Tibial nerve (tissue), 4 donors: ENCODE measurements at regions not wholly inside any gene's neighbourhood (a gene's known extent, or its start where the extent isn't known, plus 50 kb on each side); places are given as distances from the start of the nearest gene placed in this dataset.

ENCODE experiments used
- DNase-seq, 2 donors: peaks; one replicate each; pipeline ENCODE4 v3.0.0-alpha.2; 2019; ENCODE audit warnings: low spot score in 2 of 2
- H3K27ac ChIP-seq, 4 donors: fragments of 200-600 bp; sonication (generic) in 3 of 4; one replicate each; pipeline ENCODE4 v1.5.1; 2017 to 2019; ENCODE audit warnings: mild to moderate bottlenecking in 1 of 4
- H3K27me3 ChIP-seq, 2 donors: fragments of 200-600 bp; sonication (generic) in 1 of 2; one replicate each; pipeline versions ENCODE4 v1.5.1 to v1.6.0; 2017 to 2019
- H3K36me3 ChIP-seq, 3 donors: fragments of 200-600 bp; sonication (generic); one replicate each; pipeline ENCODE4 v1.5.1; 2018 to 2019
- H3K4me1 ChIP-seq, 4 donors: fragments of 200-600 bp; sonication (generic) in 3 of 4; one replicate each; pipeline ENCODE4 v1.5.1; 2017 to 2019
- H3K4me3 ChIP-seq, 4 donors: fragments of 200-600 bp; sonication (generic) in 3 of 4; one replicate each; pipeline ENCODE4 v1.5.1; 2017 to 2019; ENCODE audit warnings: mild to moderate bottlenecking in 1 of 4, moderate library complexity in 1 of 4
- H3K9me3 ChIP-seq, 4 donors: fragments of 200-600 bp; sonication (generic) in 3 of 4; one replicate each; pipeline ENCODE4 v1.5.1; 2017 to 2019
- EP300 ChIP-seq, 2 donors: sonication (generic); formaldehyde crosslinking; IDR thresholded peaks; one replicate each; pipeline ENCODE4 v1.6.1; 2017; ENCODE audit warnings: antibody characterized with exemption in 2 of 2, mild to moderate bottlenecking in 1 of 2
- POLR2A ChIP-seq, 2 donors: fragments of 450-650 bp; IDR thresholded peaks; one replicate each; pipeline ENCODE4 v1.6.1; 2017; ENCODE audit warnings: antibody characterized with exemption in 2 of 2, mild to moderate bottlenecking in 2 of 2, moderate library complexity in 2 of 2
- WGBS, 2 donors: methylation state at CpG; one replicate each; pipeline ENCODE4 v1.1.5; 2018; 5-methylcytosine and 5-hydroxymethylcytosine counted together
- TF ChIP-seq, protein P1 (sequence below), 5 experiments: fragments of 200-600 bp in 3 of 5; fragments of 450-650 bp in 2 of 5; sonication (generic) in 3 of 5; IDR thresholded peaks; one replicate each; pipeline ENCODE4 v1.5.1; 2016 to 2019; ENCODE audit warnings: antibody characterized with exemption in 5 of 5, mild to moderate bottlenecking in 3 of 5, moderate library complexity in 2 of 5

DNA sequence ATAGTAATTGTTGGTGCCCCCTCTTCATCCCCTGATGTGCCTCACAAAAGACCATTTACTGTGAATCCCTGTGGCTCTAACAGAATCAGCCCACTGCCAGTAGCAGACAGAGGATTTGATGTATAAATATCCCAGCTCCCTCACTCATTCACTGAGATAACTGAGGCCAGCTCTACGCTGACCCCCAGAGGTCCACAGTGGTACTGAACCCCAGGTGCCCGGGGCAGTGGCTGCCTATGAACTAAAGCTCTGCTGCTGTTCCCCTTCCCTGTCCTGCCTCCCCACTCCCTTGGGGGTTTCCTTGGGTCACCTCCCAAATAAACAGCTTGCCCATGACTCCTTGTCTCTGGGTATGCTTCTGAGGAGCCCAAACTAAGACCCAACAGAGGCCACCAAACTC lies 295.8 kb downstream of the FOXL1 start:
- TF ChIP-seq, protein P1, sequence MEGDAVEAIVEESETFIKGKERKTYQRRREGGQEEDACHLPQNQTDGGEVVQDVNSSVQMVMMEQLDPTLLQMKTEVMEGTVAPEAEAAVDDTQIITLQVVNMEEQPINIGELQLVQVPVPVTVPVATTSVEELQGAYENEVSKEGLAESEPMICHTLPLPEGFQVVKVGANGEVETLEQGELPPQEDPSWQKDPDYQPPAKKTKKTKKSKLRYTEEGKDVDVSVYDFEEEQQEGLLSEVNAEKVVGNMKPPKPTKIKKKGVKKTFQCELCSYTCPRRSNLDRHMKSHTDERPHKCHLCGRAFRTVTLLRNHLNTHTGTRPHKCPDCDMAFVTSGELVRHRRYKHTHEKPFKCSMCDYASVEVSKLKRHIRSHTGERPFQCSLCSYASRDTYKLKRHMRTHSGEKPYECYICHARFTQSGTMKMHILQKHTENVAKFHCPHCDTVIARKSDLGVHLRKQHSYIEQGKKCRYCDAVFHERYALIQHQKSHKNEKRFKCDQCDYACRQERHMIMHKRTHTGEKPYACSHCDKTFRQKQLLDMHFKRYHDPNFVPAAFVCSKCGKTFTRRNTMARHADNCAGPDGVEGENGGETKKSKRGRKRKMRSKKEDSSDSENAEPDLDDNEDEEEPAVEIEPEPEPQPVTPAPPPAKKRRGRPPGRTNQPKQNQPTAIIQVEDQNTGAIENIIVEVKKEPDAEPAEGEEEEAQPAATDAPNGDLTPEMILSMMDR (IDR thresholded peaks at IDR 0.05): peak in 2 of 5 experiments; percentile 13 to 20
- no peak for TF ChIP-seq EP300 (IDR thresholded peaks at IDR 0.05)
- 52 to 69% methylated on average over 2 of the region's 2 CpGs for WGBS, 2 donors
- H3K27me3 ChIP-seq: peaks cover 0 to 46% of the 10 kb centered on the region in 2 donors
- no peak overlapping the region for H3K4me3 ChIP-seq
- no peak overlapping the region for H3K27ac ChIP-seq
- DNase-seq: no peak
- no peaks in the 10 kb centered on the region for H3K4me1 ChIP-seq
- peaks cover 0 to 8% (median 0%) of the 10 kb centered on the region in 4 donors for H3K9me3 ChIP-seq
- H3K36me3 ChIP-seq: no peaks in the 10 kb centered on the region

DNA sequence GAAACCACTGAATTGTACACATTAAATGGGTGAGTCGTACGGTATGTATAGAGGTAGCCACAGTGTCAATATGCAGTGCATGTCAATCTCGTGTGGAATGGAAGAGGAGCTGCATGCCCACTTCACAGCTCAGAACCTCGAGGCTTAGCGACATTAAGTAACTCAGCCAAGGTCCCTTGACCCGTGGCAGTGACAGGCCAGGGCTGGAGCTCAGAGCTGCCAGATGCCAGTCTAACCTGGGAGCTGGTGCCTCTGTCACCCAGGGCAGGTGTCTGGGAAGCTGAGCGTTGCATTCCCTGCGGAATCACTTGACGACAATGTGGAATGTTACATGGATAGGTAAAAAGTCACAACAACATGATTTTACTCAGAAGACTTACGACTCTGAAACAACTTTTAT lies 298.1 kb downstream of the FOXL1 start:
- no peaks in the 10 kb centered on the region for H3K4me1 ChIP-seq
- no peak for TF ChIP-seq POLR2A (IDR thresholded peaks at IDR 0.05)
- peaks cover 0 to 8% (median 0%) of the 10 kb centered on the region in 4 donors for H3K9me3 ChIP-seq
- 83% methylated on average over 10 of the region's 10 CpGs for WGBS, 2 donors
- no peak for DNase-seq
- peaks cover 0 to 39% of the 10 kb centered on the region in 2 donors for H3K27me3 ChIP-seq
- H3K27ac ChIP-seq: no peak overlapping the region
- H3K4me3 ChIP-seq: no peak overlapping the region
- no peaks in the 10 kb centered on the region for H3K36me3 ChIP-seq

DNA sequence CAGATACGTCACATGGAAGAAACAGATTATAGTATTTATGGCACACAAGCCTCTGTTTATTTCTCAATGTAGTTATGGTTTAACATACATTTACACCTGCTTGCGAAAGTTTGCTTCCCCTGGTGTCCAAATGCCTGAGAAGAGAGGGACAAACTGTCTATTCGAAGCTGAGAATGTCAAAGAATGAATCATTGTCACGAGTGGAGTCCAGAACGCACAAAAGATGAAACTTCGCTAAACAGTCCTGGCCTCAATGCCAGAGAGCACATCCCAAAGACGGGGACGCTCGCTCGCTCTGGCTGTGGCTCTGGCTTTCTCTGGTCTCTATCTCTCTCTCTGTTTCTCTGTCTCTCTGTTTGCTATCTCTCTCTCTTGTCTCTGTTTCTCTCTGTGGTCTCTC lies 298.8 kb downstream of the FOXL1 start:
- no peak overlapping the region for H3K27ac ChIP-seq
- peaks cover 0 to 3% (median under 1%) of the 10 kb centered on the region in 4 donors for H3K4me1 ChIP-seq
- H3K9me3 ChIP-seq: peaks cover 0 to 8% (median 0%) of the 10 kb centered on the region in 4 donors
- WGBS, 2 donors: 72 to 81% methylated on average over 10 of the region's 10 CpGs
- DNase-seq: no peak
- TF ChIP-seq, protein P1 (IDR thresholded peaks at IDR 0.05): no peak
- TF ChIP-seq POLR2A (IDR thresholded peaks at IDR 0.05) (no peak), EP300 (IDR thresholded peaks at IDR 0.05) (no peak)
- H3K27me3 ChIP-seq: peaks cover 0 to 39% of the 10 kb centered on the region in 2 donors
- H3K4me3 ChIP-seq: no peak overlapping the region
- no peaks in the 10 kb centered on the region for H3K36me3 ChIP-seq

DNA sequence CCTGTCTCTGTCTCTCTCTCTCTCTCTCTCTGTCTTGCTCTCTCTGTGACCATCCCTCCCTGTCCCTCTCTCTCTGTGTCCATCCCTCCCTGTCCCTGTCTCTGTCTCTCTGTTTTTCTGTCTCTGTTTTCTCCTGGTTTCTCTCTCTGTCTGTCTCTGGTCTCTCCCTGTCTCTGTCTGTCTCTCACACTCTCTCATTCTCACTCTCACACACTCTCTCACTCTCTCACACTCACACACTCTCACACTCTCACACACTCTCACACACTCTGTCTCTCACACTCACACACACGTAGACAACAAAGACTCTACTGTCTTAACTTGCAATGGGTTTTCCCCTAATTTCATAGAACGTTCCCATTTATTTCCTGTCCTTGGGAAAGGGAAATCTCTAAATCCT lies 299.5 kb downstream of the FOXL1 start:
- peaks cover 0 to 39% of the 10 kb centered on the region in 2 donors for H3K27me3 ChIP-seq
- no peaks in the 10 kb centered on the region for H3K36me3 ChIP-seq
- H3K4me1 ChIP-seq: peaks cover 0 to 10% (median 4%) of the 10 kb centered on the region in 4 donors
- TF ChIP-seq, protein P1 (IDR thresholded peaks at IDR 0.05): no peak
- TF ChIP-seq EP300 (IDR thresholded peaks at IDR 0.05): no peak
- TF ChIP-seq POLR2A (IDR thresholded peaks at IDR 0.05): no peak
- no peak for DNase-seq
- WGBS, 2 donors: 28 to 37% methylated on average over 2 of the region's 2 CpGs
- peaks cover 0 to 5% (median 0%) of the 10 kb centered on the region in 4 donors for H3K9me3 ChIP-seq
- no peak overlapping the region for H3K27ac ChIP-seq
- no peak overlapping the region for H3K4me3 ChIP-seq

DNA sequence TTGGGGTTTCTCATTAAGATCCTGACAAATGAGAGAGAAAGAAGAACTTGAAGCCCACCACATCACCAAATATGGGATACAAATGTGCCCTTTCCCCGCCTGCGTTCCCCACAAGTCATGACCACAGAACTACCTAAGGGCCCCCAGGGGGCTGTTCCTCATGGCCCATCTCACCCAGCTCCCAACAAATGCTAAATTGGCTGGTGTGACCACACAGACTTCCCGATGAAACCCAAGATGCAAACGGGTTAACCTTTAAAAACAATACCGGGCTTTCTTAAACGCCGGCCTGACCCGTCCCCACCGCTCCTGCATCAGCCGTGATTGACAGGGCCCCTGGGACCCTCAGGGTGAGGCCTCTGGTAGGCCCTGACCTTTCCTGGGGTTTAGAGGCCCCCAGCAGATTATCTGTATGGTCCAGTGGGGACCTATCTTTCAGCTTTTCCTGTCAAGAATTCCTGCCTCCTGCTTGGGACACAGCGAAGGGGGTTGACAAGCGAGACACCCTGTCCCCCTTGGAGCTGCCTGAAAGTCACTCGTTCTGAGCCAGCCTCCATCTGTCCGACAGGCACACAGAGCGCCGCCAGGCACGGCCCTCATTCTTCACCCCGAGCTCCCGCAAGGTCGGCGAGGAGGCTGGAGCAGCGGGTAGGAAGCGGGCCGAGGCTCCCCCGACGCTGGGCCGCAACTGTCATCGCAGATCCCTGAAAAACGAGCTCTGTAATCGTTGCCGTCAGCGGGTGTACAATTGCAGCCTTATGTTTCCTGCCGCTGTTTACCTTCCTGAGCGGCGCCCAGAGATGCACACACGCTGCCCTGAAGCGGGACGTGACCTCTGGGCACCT lies 300.1 kb downstream of the FOXL1 start:
- 28 to 45% methylated on average over 20 to 34 of the region's 38 CpGs for WGBS, 2 donors
- peaks cover 0 to 38% of the 10 kb centered on the region in 2 donors for H3K27me3 ChIP-seq
- no peaks in the 10 kb centered on the region for H3K36me3 ChIP-seq
- no peaks in the 10 kb centered on the region for H3K9me3 ChIP-seq
- no peak overlapping the region for H3K4me3 ChIP-seq
- H3K27ac ChIP-seq: no peak overlapping the region
- peaks cover 0 to 10% (median 4%) of the 10 kb centered on the region in 4 donors for H3K4me1 ChIP-seq
- no peak for DNase-seq
- no peak for TF ChIP-seq EP300 (IDR thresholded peaks at IDR 0.05)
- TF ChIP-seq POLR2A (IDR thresholded peaks at IDR 0.05): no peak
- TF ChIP-seq, protein P1 (IDR thresholded peaks at IDR 0.05): no peak
